Activated T-helper 17 cell treated with anti-CD3 and anti-CD28 coated beads, Interleukin-2, amount 50 U/mL, for 72 hours (primary cell): ENCODE measurements at regions not wholly inside any gene's neighbourhood (a gene's known extent, or its start where the extent isn't known, plus 50 kb on each side); places are given as distances from the start of the nearest gene placed in this dataset.

ENCODE experiments used
- ATAC-seq: fragments of 150-1000 bp; cut with Tn5 transposase; replicated peaks from 2 replicates; pipeline ENCODE4 v1.10.0; 2021; ENCODE audit warnings: mild to moderate bottlenecking, moderate library complexity
- H3K27ac Mint-ChIP-seq: one replicate; pipeline ENCODE4 v1.8.0; 2022; ENCODE audit warnings: mixed read lengths
- H3K27me3 Mint-ChIP-seq: one replicate; pipeline ENCODE4 v1.8.0; 2022; ENCODE audit warnings: mixed read lengths
- H3K36me3 Mint-ChIP-seq: one replicate; pipeline ENCODE4 v1.8.0; 2022; ENCODE audit warnings: low read depth, mild to moderate bottlenecking, mixed read lengths
- H3K4me1 Mint-ChIP-seq: one replicate; pipeline ENCODE4 v1.8.0; 2022; ENCODE audit warnings: mixed read lengths
- H3K4me3 Mint-ChIP-seq: one replicate; pipeline ENCODE4 v1.8.0; 2022; ENCODE audit warnings: mild to moderate bottlenecking, mixed read lengths
- H3K9me3 Mint-ChIP-seq: one replicate; pipeline ENCODE4 v1.8.0; 2022; ENCODE audit warnings: mixed read lengths

DNA sequence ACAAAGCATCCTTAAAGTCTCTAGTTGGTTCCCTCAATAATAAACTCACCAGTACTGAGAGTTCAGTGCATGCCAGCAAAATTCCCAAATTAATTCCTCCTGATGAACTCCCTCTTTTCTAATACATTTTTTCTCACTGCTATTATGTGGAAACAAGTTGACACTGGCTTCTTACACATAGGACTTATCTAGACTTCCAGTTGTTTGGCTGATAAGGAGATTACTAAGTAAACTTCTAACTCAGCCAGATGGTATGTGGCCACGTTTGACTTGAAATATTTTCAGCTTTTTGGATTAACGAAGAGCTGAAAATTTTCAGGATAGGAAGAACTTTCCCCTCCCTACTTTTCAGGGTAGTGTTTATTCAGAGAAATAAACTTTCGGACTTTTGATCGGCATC is 1154.2 kb upstream of the TENM4 start:
- H3K4me3 Mint-ChIP-seq: no peak overlapping the region
- no peaks in the 10 kb centered on the region for H3K4me1 Mint-ChIP-seq
- H3K27me3 Mint-ChIP-seq: no peaks in the 10 kb centered on the region
- no peaks in the 10 kb centered on the region for H3K36me3 Mint-ChIP-seq
- ATAC-seq: no peak
- H3K27ac Mint-ChIP-seq: no peak overlapping the region
- H3K9me3 Mint-ChIP-seq: peaks cover 17% of the 10 kb centered on the region

DNA sequence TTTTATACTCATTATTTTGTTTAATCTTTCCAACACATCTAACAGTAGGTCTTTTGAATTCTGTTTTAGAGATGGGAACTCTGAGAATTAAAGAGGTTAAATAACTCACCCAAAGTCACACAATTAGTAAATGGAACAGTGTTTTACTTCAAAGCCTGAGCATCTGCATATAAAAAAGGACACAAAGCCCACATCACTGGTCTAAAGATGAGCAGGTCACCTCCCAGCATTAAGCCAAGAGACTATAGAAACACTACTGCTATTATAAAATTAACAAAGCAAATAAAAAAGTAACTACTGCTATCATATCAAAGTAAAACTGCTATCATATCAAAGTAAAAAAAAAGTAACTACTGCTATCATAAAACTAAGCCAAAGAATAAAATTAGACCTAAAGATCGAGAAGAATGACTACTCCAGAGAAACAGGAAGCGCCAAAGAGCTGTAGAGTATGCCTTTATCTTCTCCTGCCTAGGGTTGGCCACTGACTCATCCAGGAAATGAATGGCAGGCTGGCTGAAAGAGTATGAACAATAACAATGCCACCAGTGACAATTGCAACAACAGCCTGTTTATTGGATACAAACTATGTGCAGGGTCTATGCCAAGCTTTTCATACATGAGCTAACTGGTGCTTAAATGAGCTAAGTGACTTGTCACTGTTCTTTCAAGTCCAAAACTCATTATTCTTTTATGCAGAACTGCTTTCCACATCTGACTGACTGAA is 1153.0 kb upstream of the TENM4 start:
- Mint-ChIP-seq H3K9me3 (peaks cover 10% of the 10 kb centered on the region), H3K4me3 (no peak overlapping the region), H3K27ac (no peak overlapping the region), H3K36me3 (no peaks in the 10 kb centered on the region), H3K4me1 (no peaks in the 10 kb centered on the region), H3K27me3 (no peaks in the 10 kb centered on the region)
- ATAC-seq: no peak

DNA sequence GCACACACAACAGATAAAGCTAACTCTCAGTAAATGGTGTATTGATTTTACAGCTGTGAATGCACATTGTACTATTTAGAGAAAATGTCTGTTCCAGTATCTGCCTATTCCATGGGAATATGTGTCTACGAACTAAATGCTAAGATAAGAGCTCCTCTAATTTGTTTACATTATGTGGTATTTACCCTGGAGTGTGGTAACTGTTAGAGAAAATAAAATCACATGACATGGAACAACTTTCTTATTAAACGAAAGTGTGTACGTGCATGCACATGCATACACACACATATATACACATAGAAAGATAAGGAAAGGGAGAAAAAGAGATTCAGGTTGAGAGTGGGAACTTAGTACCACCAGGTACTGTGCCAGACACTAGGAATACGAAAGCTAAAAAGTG is 1151.7 kb upstream of the TENM4 start:
- Mint-ChIP-seq H3K4me3 (no peak overlapping the region), H3K4me1 (no peaks in the 10 kb centered on the region), H3K27ac (no peak overlapping the region), H3K27me3 (no peaks in the 10 kb centered on the region), H3K9me3 (peaks cover 13% of the 10 kb centered on the region), H3K36me3 (no peaks in the 10 kb centered on the region)
- no peak for ATAC-seq

DNA sequence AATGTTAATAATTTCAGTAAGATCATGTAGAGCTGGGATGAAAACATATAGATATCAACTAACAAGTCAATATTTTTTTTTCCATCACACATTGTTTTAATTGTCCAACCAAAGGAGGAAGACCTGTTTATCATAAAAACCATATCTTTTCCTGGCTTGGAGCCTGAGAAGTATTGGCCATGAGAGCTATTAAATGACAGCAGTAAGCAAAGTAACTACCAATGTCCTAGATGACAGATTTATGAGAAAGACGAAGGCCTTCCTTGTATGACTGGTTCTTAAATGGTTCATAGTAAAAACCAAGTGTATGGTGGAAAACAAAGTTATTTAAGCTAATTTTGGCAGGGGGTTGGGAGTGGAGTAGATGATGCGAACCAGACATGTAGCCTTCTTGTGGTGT is 1147.1 kb upstream of the TENM4 start:
- H3K36me3 Mint-ChIP-seq: no peaks in the 10 kb centered on the region
- no peak overlapping the region for H3K4me3 Mint-ChIP-seq
- no peaks in the 10 kb centered on the region for H3K4me1 Mint-ChIP-seq
- peaks cover 8% of the 10 kb centered on the region for H3K9me3 Mint-ChIP-seq
- H3K27me3 Mint-ChIP-seq: no peaks in the 10 kb centered on the region
- ATAC-seq: no peak
- H3K27ac Mint-ChIP-seq: no peak overlapping the region

DNA sequence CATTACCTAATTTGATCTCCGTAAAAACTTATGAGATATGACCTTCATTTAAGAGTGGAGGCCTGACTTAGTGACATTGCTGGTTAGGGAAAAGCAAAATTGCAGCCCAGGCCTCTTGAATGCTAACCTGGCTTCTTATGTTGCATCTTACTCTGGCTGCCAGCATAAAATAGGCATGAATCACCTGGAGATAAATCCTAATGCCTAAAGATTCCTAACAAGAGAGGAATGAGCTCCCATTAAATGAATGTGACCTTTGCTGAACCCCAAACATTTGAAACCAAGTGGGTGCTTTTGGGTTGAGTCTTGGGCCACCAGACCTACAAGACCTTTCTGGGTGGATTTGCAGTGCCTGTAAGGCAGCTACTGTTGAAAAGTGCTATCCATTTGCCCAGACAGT is 1145.6 kb upstream of the TENM4 start:
- Mint-ChIP-seq H3K27ac (no peak overlapping the region), H3K27me3 (no peaks in the 10 kb centered on the region), H3K4me3 (no peak overlapping the region), H3K9me3 (peaks cover 7% of the 10 kb centered on the region), H3K36me3 (no peaks in the 10 kb centered on the region), H3K4me1 (no peaks in the 10 kb centered on the region)
- ATAC-seq: no peak

DNA sequence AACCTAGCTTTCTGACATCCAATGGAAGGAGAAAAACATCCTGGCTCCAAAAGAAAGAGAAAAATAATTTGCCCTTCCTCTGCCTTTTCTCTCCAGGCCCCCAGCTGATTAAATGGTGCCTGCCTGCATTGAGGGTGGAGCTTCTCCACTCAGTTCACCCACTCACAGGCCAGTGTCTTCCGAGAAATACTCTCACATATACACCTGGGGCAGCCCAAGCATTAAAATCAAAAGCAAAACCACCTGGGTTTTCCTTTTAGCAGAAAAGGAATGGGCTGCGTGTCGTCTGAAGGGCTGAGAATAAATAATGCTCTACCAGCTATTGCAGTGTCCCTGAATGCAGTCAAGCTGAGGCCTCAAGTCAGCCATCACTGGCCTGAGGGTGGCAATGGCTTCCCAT is 1143.8 kb upstream of the TENM4 start:
- Mint-ChIP-seq H3K4me1 (no peaks in the 10 kb centered on the region), H3K36me3 (no peaks in the 10 kb centered on the region), H3K9me3 (peaks cover 11% of the 10 kb centered on the region), H3K27ac (no peak overlapping the region), H3K4me3 (no peak overlapping the region), H3K27me3 (no peaks in the 10 kb centered on the region)
- ATAC-seq: no peak

DNA sequence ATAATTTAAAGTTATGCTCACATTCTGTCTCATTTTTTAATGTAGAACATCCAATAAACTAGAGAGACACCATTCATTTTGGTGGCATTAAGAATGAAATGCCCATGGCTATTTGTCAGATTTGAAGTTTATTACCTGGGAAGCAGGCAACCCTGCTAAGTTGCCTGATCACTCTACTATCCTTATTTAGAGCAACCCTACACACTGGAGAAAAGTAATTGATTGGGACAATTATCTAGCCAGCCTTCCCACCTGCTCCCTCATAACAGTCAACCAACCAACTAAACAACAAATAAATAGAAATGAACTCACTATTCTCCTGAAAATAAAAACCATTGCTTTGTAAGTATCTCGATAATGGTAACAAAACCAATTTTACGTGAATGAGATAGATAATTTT is 1129.0 kb upstream of the TENM4 start:
- peaks cover 13% of the 10 kb centered on the region for H3K9me3 Mint-ChIP-seq
- H3K27ac Mint-ChIP-seq: no peak overlapping the region
- H3K4me1 Mint-ChIP-seq: no peaks in the 10 kb centered on the region
- H3K4me3 Mint-ChIP-seq: no peak overlapping the region
- H3K36me3 Mint-ChIP-seq: no peaks in the 10 kb centered on the region
- no peak for ATAC-seq
- no peaks in the 10 kb centered on the region for H3K27me3 Mint-ChIP-seq

DNA sequence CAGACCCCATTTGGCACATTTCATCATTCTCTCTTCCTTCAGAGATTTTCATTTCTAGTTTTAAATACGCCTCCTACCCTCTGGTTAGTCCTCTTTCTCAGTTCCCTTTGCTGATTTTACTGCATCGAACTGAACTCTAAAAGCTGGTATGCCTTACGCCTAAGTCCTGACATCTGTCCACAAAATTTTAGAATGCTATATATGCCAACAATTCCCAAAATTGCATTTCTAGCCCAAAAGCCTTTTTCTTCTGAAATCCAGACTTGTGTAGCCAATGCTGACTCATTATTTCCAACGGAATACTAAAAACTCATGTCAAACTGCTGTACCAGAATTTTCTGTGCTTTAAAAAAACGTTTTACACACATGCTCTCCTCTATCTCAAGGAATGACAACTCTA is 1124.4 kb upstream of the TENM4 start:
- ATAC-seq: no peak
- Mint-ChIP-seq H3K27ac (no peak overlapping the region), H3K36me3 (no peaks in the 10 kb centered on the region), H3K4me3 (no peak overlapping the region), H3K27me3 (no peaks in the 10 kb centered on the region), H3K9me3 (peaks cover 15% of the 10 kb centered on the region), H3K4me1 (no peaks in the 10 kb centered on the region)

DNA sequence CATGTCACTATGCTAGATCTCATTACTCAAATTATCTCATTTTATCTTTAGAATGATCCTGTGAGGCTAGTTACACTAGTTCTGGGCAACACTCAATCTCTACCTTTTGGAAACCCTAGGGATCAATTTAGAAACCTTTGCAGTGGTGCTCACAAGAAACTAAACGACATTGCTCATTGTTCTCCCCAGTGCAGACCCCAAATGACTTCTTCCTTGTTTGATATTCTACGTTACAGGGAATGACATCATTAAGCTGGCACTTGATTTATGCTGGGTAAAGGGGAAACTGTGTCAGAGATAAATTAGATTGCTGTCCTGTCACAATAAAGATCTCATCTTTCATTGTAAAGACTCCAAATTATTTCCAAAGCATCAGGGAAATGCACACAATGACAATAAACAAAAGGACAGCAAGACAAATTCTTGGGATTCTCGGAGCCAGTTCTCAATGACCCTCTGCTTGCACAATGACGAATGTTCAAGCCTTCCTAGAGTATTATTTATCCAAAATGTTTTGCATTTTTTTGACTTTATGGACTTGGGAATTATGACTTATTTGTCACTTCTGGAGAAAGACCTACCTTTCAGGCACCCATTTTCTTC is 1121.8 kb upstream of the TENM4 start:
- no peak for ATAC-seq
- Mint-ChIP-seq H3K36me3 (no peaks in the 10 kb centered on the region), H3K27me3 (no peaks in the 10 kb centered on the region), H3K4me3 (no peak overlapping the region), H3K4me1 (no peaks in the 10 kb centered on the region), H3K27ac (no peak overlapping the region), H3K9me3 (peaks cover 21% of the 10 kb centered on the region)

DNA sequence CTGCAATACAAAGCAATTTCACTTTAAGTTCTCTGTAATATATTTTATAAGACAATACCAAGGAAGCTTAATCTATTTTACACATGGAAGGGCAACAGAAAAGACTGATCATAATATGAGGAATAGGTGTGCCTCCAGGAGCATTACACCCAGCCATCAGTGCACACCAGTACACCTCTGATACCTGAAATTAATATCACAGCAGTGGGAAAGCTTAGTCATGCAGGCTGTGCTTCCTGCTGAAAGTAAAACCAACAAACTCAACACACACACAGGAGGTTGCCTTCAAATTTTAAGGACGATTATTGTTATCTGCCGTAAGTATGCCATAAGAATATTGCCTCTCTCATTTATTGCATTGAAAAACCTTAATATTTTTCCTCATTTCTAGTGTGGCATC is 1119.1 kb upstream of the TENM4 start:
- Mint-ChIP-seq H3K9me3 (peaks cover 30% of the 10 kb centered on the region), H3K27me3 (no peaks in the 10 kb centered on the region), H3K4me1 (no peaks in the 10 kb centered on the region), H3K27ac (no peak overlapping the region), H3K4me3 (no peak overlapping the region), H3K36me3 (no peaks in the 10 kb centered on the region)
- no peak for ATAC-seq

DNA sequence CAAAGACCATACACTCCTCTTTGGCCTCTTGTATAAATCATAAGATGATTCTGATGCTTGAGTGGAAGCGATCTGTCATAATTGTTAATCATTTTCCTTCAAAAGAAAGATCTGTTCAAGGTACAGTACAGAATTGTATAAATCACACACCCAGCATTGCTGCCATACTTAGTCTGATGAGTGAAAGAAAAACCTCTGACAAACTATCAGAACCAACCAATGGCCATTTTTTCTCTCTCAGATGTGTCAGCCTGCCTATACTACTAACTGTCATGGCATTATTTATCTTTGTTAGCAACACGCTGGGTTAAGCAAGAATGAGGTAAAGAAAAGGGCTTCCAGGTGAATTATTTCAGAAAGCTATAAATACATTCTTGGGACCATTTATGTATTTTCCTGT is 1112.7 kb upstream of the TENM4 start:
- Mint-ChIP-seq H3K4me1 (no peaks in the 10 kb centered on the region), H3K9me3 (peaks cover 25% of the 10 kb centered on the region), H3K4me3 (no peak overlapping the region), H3K27me3 (no peaks in the 10 kb centered on the region), H3K27ac (no peak overlapping the region), H3K36me3 (no peaks in the 10 kb centered on the region)
- ATAC-seq: no peak

DNA sequence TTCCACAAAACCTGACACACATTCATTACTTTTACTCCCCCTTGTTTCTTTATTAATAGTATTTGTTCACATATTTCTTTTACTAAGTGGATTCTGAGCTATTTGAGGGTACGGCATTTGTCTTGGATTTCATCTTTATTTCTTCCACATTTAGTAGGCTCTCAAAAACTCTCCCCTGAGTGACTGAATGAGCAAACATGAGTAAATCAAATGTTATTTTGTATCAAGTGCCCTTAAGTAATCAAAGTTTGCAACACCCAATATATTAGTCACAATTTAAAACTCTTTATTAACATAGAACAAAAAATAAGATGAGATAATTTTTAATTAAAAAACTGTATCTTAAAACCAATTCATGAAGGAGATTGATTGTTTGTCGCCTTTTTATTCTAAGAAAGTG is 1101.9 kb upstream of the TENM4 start:
- H3K36me3 Mint-ChIP-seq: no peaks in the 10 kb centered on the region
- H3K27ac Mint-ChIP-seq: no peak overlapping the region
- H3K27me3 Mint-ChIP-seq: no peaks in the 10 kb centered on the region
- H3K4me1 Mint-ChIP-seq: no peaks in the 10 kb centered on the region
- no peak for ATAC-seq
- H3K4me3 Mint-ChIP-seq: no peak overlapping the region
- peaks cover 9% of the 10 kb centered on the region for H3K9me3 Mint-ChIP-seq

DNA sequence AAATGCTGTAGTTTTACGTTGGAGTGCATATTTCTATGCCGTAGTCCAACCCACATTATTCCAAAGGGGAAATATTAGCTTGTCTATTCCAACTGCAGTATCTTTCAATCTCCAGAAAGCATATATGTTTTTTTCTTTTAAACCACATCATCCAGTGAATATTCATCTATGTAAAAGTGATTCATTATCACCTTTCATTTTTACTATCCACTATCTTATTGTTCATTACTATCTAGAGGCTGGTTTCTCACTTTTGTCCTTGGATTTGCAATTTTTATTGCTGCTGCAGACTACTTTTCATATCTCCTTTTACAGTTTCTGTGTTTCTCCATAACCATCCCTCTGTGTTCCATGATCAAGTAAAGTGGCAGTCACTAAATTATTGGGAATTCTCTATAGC is 1097.2 kb upstream of the TENM4 start:
- no peak for ATAC-seq
- H3K27me3 Mint-ChIP-seq: no peaks in the 10 kb centered on the region

DNA sequence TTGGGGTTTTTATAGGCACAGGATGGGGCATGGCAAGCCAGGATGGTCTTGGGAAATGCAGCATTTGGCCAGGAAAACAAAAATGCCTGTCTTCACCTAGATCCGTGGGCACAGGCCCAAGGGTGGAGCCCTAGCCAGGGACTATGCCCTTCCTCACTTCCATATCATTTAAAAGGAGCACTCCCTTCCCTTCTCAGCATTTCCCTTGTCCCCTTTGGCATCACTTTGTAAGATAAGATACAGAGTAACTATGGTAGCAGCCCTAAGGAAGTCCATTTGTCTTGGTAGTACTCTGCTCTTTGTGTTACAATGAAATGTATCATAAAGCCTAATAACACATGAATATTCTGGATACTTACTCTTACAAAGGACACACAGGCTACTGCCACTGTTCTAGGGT is 1092.6 kb upstream of the TENM4 start:
- H3K4me3 Mint-ChIP-seq: no peak overlapping the region
- H3K4me1 Mint-ChIP-seq: no peaks in the 10 kb centered on the region
- H3K27me3 Mint-ChIP-seq: no peaks in the 10 kb centered on the region
- H3K27ac Mint-ChIP-seq: no peak overlapping the region
- H3K9me3 Mint-ChIP-seq: peaks cover 9% of the 10 kb centered on the region
- no peak for ATAC-seq
- no peaks in the 10 kb centered on the region for H3K36me3 Mint-ChIP-seq

More for the DNA sequence above, 1097.2 kb upstream of the TENM4 start:
- H3K4me3 Mint-ChIP-seq: no peak overlapping the region
- no peak overlapping the region for H3K27ac Mint-ChIP-seq
- H3K4me1 Mint-ChIP-seq: no peaks in the 10 kb centered on the region
- H3K36me3 Mint-ChIP-seq: no peaks in the 10 kb centered on the region
- H3K9me3 Mint-ChIP-seq: peaks cover 5% of the 10 kb centered on the region

DNA sequence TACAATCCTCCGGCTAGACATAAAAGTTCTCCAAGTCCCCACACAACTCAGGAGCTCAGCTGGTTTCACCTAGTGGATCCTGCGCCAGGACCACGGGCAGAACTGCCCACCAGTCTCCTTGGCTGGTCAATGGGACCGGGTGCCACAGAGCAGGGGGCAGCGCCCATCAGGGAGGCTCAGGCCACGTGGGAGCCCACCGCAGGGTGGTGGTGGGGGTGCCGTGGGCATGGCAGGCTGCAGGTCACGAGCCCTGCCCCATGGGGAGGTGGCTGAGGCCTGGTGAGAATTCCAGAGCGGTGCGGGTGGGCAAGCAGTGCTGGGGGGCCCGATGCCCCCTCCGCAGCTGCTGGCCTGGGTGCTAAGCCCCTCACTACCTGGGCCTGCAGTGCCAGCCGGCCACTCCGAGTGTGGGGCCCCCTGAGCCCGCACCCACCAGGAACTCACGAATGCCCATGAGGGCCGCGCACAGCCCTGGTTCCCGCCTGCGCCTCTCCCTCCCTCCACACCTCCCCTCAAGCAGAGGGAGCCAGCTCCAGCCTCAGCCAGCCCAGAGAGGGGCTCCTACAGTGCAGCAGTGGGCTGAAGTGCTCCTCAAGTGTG is 1091.9 kb upstream of the TENM4 start:
- Mint-ChIP-seq H3K36me3 (no peaks in the 10 kb centered on the region), H3K9me3 (peaks cover 9% of the 10 kb centered on the region), H3K4me3 (no peak overlapping the region), H3K27ac (no peak overlapping the region), H3K4me1 (no peaks in the 10 kb centered on the region), H3K27me3 (no peaks in the 10 kb centered on the region)
- no peak for ATAC-seq
